H1 (cell line): ENCODE measurements at regions not wholly inside any gene's neighbourhood (a gene's known extent, or its start where the extent isn't known, plus 50 kb on each side); places are given as distances from the start of the nearest gene placed in this dataset.

Source experiments
- CTCF ChIA-PET: fragments of 300-600 bp; sonication (Branson Sonifier 250); formaldehyde crosslinking; loops from one replicate; lab custom pipeline; 2021; ENCODE audit not compliant: partially characterized antibody; lab: Charles Lee
- POLR2A ChIA-PET: fragments of 300-600 bp; sonication (Branson Sonifier 250); formaldehyde crosslinking; loops from one replicate; lab custom pipeline; 2021; ENCODE audit warnings: inconsistent platforms; ENCODE audit not compliant: partially characterized antibody; lab: Charles Lee
- DNase-seq, 2 experiments: peaks; one replicate each; pipeline versions ENCODE4 v3.0.0 to v3.0.0-alpha.2; 2010 to 2022; ENCODE audit warnings: low spot score in 2 of 2, low read depth in 1 of 2, mixed read lengths in 1 of 2
- FAIRE-seq: peaks from 2 replicates; lab custom pipeline; 2011; peaks lifted over from hg19 to GRCh38; lab: Jason Lieb, UNC
- H2AFZ ChIP-seq: 2 replicates; pipeline ENCODE4 v1.8.1; 2012; ENCODE audit warnings: low read length, inconsistent platforms
- H2AK5ac ChIP-seq: 2 replicates; pipeline ENCODE4 v1.6.1; 2013; ENCODE audit warnings: low read depth, low read length
- H2BK120ac ChIP-seq: replicated peaks from 2 replicates; pipeline ENCODE3; 2013; ENCODE audit warnings: low read depth, low read length, inconsistent platforms
- H2BK12ac ChIP-seq: 2 replicates; pipeline ENCODE4 v1.6.1; 2013; ENCODE audit warnings: low read depth, low read length
- H2BK15ac ChIP-seq: 2 replicates; pipeline ENCODE4 v1.6.1; 2013; ENCODE audit warnings: low read length
- H2BK20ac ChIP-seq: 2 replicates; pipeline ENCODE4 v1.6.1; 2013; ENCODE audit warnings: low read length
- H2BK5ac ChIP-seq: 2 replicates; pipeline ENCODE4 v1.6.1; 2013; ENCODE audit warnings: low read depth, low read length
- H3K14ac ChIP-seq: 2 replicates; pipeline ENCODE4 v1.6.1; 2013; ENCODE audit warnings: inconsistent platforms; ENCODE audit not compliant: insufficient read length
- H3K18ac ChIP-seq: 2 replicates; pipeline ENCODE4 v1.6.1; 2013; ENCODE audit warnings: low read length; ENCODE audit errors: extremely low read depth
- H3K23ac ChIP-seq: 2 replicates; pipeline ENCODE4 v1.6.1; 2013; ENCODE audit warnings: inconsistent platforms; ENCODE audit not compliant: insufficient read length
- H3K23me2 ChIP-seq: 2 replicates; pipeline ENCODE4 v1.6.1; 2013; ENCODE audit warnings: low read depth, low read length
- H3K27ac ChIP-seq: 2 replicates; pipeline ENCODE4 v1.6.1; 2011; ENCODE audit warnings: low read depth, low read length, inconsistent platforms
- H3K27me3 ChIP-seq, 4 experiments: replicated peaks in 1 of 4; 1 replicate in 1 of 4; 2 replicates in 3 of 4; pipeline versions ENCODE4 v1.6.1 to v1.8.1; 2011 to 2013; ENCODE audit warnings: low read length in 3 of 4, mild to moderate bottlenecking in 3 of 4, inconsistent platforms in 2 of 4, mixed read lengths in 2 of 4, moderate library complexity in 1 of 4; ENCODE audit not compliant: control insufficient read depth in 3 of 4, insufficient read depth in 3 of 4; ENCODE audit errors: extremely low read depth in 1 of 4
- H3K36me3 ChIP-seq, 4 experiments: 2 replicates each; pipeline versions ENCODE4 v1.6.1 to v1.8.1; 2011 to 2013; ENCODE audit warnings: mild to moderate bottlenecking in 4 of 4, low read length in 3 of 4, moderate library complexity in 2 of 4, control low read depth in 1 of 4, inconsistent platforms in 1 of 4; ENCODE audit not compliant: insufficient read depth in 4 of 4, control insufficient read depth in 2 of 4
- H3K4ac ChIP-seq: replicated peaks from 2 replicates; pipeline ENCODE3; 2013; ENCODE audit warnings: low read length, low read depth, mixed read lengths, inconsistent platforms; ENCODE audit not compliant: insufficient read length
- H3K4me1 ChIP-seq, 4 experiments: replicated peaks in 1 of 4; 1 replicate in 1 of 4; 2 replicates in 3 of 4; pipeline versions ENCODE4 v1.6.1 to v1.8.1; 2011 to 2013; ENCODE audit warnings: low read length in 3 of 4, inconsistent platforms in 2 of 4, mixed read lengths in 1 of 4; ENCODE audit not compliant: insufficient read depth in 4 of 4, control insufficient read depth in 3 of 4
- H3K4me2 ChIP-seq, 2 experiments: 2 replicates each; pipeline versions ENCODE4 v1.6.1 to v1.8.1; 2011 to 2013; ENCODE audit warnings: low read depth in 2 of 2, low read length in 2 of 2, control low read depth in 1 of 2, inconsistent platforms in 1 of 2, mild to moderate bottlenecking in 1 of 2; ENCODE audit not compliant: insufficient read depth in 1 of 2
- H3K4me3 ChIP-seq, 4 experiments: fragments of 200-600, 300-600 bp in 1 of 4; sonication (generic), shearing (Covaris generic), sonication (Bioruptor Twin) in 1 of 4; 2 replicates each; pipeline versions ENCODE4 v1.5.1 to v1.8.1; 2011 to 2016; ENCODE audit warnings: low read length in 4 of 4, low read depth in 3 of 4, control low read depth in 2 of 4, inconsistent platforms in 2 of 4, mild to moderate bottlenecking in 2 of 4, mixed read lengths in 1 of 4, moderate library complexity in 1 of 4; ENCODE audit not compliant: insufficient read depth in 2 of 4; ENCODE audit errors: extremely low read depth in 1 of 4
- H3K56ac ChIP-seq: replicated peaks from 2 replicates; pipeline ENCODE3; 2013; ENCODE audit warnings: low read depth, mild to moderate bottlenecking, mixed read lengths, low read length, inconsistent platforms; ENCODE audit not compliant: insufficient read length
- H3K79me1 ChIP-seq: 2 replicates; pipeline ENCODE4 v1.6.1; 2013; ENCODE audit warnings: low read depth, low read length, control low read depth
- H3K79me2 ChIP-seq, 2 experiments: 2 replicates each; pipeline versions ENCODE4 v1.6.1 to v1.8.1; 2012 to 2013; ENCODE audit warnings: low read length in 2 of 2, mild to moderate bottlenecking in 2 of 2, inconsistent platforms in 1 of 2; ENCODE audit not compliant: insufficient read depth in 2 of 2, control insufficient read depth in 1 of 2
- H3K9ac ChIP-seq, 4 experiments: replicated peaks in 1 of 4; 1 replicate in 1 of 4; 2 replicates in 3 of 4; pipeline versions ENCODE4 v1.6.1 to v1.8.1; 2011 to 2013; ENCODE audit warnings: low read depth in 3 of 4, low read length in 3 of 4, control low read depth in 2 of 4, mild to moderate bottlenecking in 2 of 4, moderate library complexity in 2 of 4, inconsistent platforms in 1 of 4; ENCODE audit errors: extremely low read depth in 1 of 4
- H3K9me3 ChIP-seq, 2 experiments: 2 replicates each; pipeline versions ENCODE4 v1.6.1 to v1.8.1; 2012 to 2013; ENCODE audit warnings: mild to moderate bottlenecking in 2 of 2, moderate library complexity in 2 of 2, control low read depth in 1 of 2, inconsistent platforms in 1 of 2, low read depth in 1 of 2, low read length in 1 of 2, mixed read lengths in 1 of 2; ENCODE audit not compliant: insufficient read depth in 2 of 2
- H4K20me1 ChIP-seq, 2 experiments: replicated peaks in 1 of 2; 2 replicates each; pipeline versions ENCODE3 to v1.8.1; 2011 to 2013; ENCODE audit warnings: inconsistent platforms in 2 of 2, low read length in 2 of 2, mild to moderate bottlenecking in 1 of 2; ENCODE audit not compliant: insufficient read depth in 2 of 2, control insufficient read depth in 1 of 2
- H4K5ac ChIP-seq: 2 replicates; pipeline ENCODE4 v1.6.1; 2013; ENCODE audit warnings: low read length, low read depth, mixed read lengths, inconsistent platforms; ENCODE audit not compliant: insufficient read length
- H4K8ac ChIP-seq: 2 replicates; pipeline ENCODE4 v1.8.0; 2013; ENCODE audit warnings: mild to moderate bottlenecking, moderate library complexity, low read length, inconsistent platforms; ENCODE audit not compliant: insufficient read depth; ENCODE audit errors: extremely low read depth
- H4K91ac ChIP-seq: replicated peaks from 2 replicates; pipeline ENCODE3; 2013; ENCODE audit warnings: low read length, mixed read lengths, inconsistent platforms; ENCODE audit not compliant: insufficient read length
- BCL11A ChIP-seq, 2 experiments: IDR thresholded peaks; one replicate each; pipeline ENCODE4 v1.6.1; 2011; ENCODE audit warnings: low read depth in 2 of 2, low read length in 2 of 2, mild to moderate bottlenecking in 2 of 2
- CEBPB ChIP-seq: IDR thresholded peaks from 2 replicates; pipeline ENCODE4 v1.6.1; 2012; ENCODE audit warnings: low read depth, low read length
- CHD1 ChIP-seq: IDR thresholded peaks from 2 replicates; pipeline ENCODE4 v1.6.1; 2012; ENCODE audit warnings: low read depth, low read length, improper control_type of control experiment
- CREB1 ChIP-seq: IDR thresholded peaks from 2 replicates; pipeline ENCODE4 v1.6.1; 2012; ENCODE audit warnings: inconsistent platforms
- EP300 ChIP-seq, 2 experiments: IDR thresholded peaks; 1 replicate in 1 of 2; 2 replicates in 1 of 2; pipeline ENCODE4 v1.6.1; 2011 to 2012; ENCODE audit warnings: low read depth in 2 of 2, low read length in 2 of 2, mild to moderate bottlenecking in 2 of 2, borderline replicate concordance in 1 of 2, inconsistent platforms in 1 of 2, moderate library complexity in 1 of 2
- POLR2A ChIP-seq, 2 experiments: IDR thresholded peaks; 1 replicate in 1 of 2; 2 replicates in 1 of 2; pipeline ENCODE4 v1.6.1; 2011; ENCODE audit warnings: low read depth in 2 of 2, low read length in 2 of 2, mild to moderate bottlenecking in 2 of 2; ENCODE audit errors: control extremely low read depth in 1 of 2
- SAP30 ChIP-seq: fragments of 300-600 bp; sonication (generic); IDR thresholded peaks from 2 replicates; pipeline ENCODE4 v1.7.1; 2012; ENCODE audit warnings: low read length, moderate library complexity, mild to moderate bottlenecking, inconsistent platforms; ENCODE audit not compliant: insufficient read depth, insufficient replicate concordance
- SIN3A ChIP-seq, 2 experiments: IDR thresholded peaks in 1 of 2; conservative IDR thresholded peaks in 1 of 2; 2 replicates each; pipeline ENCODE4 v1.6.1; 2011 to 2012; ENCODE audit warnings: low read length in 2 of 2, improper control_type of control experiment in 1 of 2, low read depth in 1 of 2, mild to moderate bottlenecking in 1 of 2
- SP4 ChIP-seq: IDR thresholded peaks from 2 replicates; pipeline ENCODE4 v1.6.1; 2012; ENCODE audit warnings: low read length, inconsistent platforms
- TBP ChIP-seq: IDR thresholded peaks from 2 replicates; pipeline ENCODE4 v1.6.1; 2011; ENCODE audit warnings: low read depth, low read length, improper control_type of control experiment
- WGBS, 2 experiments: shearing (Covaris generic) in 1 of 2; methylation state at CpG; one replicate each; pipeline versions ENCODE4 v1.1.6 to v1.1.7; 2013 to 2015; ENCODE audit warnings: low lambda C conversion rate in 2 of 2, mixed read lengths in 2 of 2, inconsistent platforms in 1 of 2, low coverage in 1 of 2, missing lambda C conversion rate in 1 of 2; ENCODE audit not compliant: insufficient replicate concordance in 2 of 2, insufficient coverage in 1 of 2, insufficient read length in 1 of 2; ENCODE audit errors: extremely low coverage in 1 of 2, missing lambda C conversion rate in 1 of 2; 5-methylcytosine and 5-hydroxymethylcytosine counted together
- TF ChIP-seq, protein P1 (sequence below): IDR thresholded peaks from 2 replicates; pipeline ENCODE4 v1.6.1; 2012; ENCODE audit warnings: inconsistent platforms

GRCh38 chr15:27701014-27701413 is 398.1 kb downstream of the OCA2 start:
- DNase-seq (no peak), FAIRE-seq (no peak)
- H3K9ac ChIP-seq: no peak overlapping the region
- no peak overlapping the region for H3K14ac ChIP-seq
- no peak overlapping the region for H2BK5ac ChIP-seq
- no peak overlapping the region for H2AFZ ChIP-seq
- H4K20me1 ChIP-seq: peaks cover 0 to 1% of the 10 kb centered on the region in 2 experiments
- no peak for TF ChIP-seq SP4
- no peak for TF ChIP-seq SAP30
- TF ChIP-seq CREB1: no peak
- TF ChIP-seq CEBPB: no peak
- no peak for TF ChIP-seq CHD1
- no peak for TF ChIP-seq POLR2A (IDR thresholded peaks at IDR 0.05; ENCODE audit: control extremely low read depth in 1 of 2, low read depth in 2 of 2, low read length in 2 of 2)
- TF ChIP-seq EP300 (IDR thresholded peaks at IDR 0.05; ENCODE audit: borderline replicate concordance in 1 of 2, low read depth in 2 of 2, low read length in 2 of 2): no peak
- TF ChIP-seq TBP: no peak
- TF ChIP-seq SIN3A (conservative IDR thresholded peaks at IDR 0.05 in 1 of 2, IDR thresholded peaks at IDR 0.05 in 1 of 2; ENCODE audit: low read depth in 1 of 2, low read length in 2 of 2): no peak
- TF ChIP-seq BCL11A (IDR thresholded peaks at IDR 0.05; ENCODE audit: low read depth in 2 of 2, low read length in 2 of 2): no peak
- TF ChIP-seq, protein P1, sequence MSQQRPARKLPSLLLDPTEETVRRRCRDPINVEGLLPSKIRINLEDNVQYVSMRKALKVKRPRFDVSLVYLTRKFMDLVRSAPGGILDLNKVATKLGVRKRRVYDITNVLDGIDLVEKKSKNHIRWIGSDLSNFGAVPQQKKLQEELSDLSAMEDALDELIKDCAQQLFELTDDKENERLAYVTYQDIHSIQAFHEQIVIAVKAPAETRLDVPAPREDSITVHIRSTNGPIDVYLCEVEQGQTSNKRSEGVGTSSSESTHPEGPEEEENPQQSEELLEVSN: no peak
- H4K8ac ChIP-seq: no peak overlapping the region
- 91% methylated on average over 3 of the region's 3 CpGs; no CpG with 5 or more reads in 1 of the 2 experiments for WGBS, 2 experiments
- no peak overlapping the region for H2BK12ac ChIP-seq
- no peak overlapping the region for H3K4me3 ChIP-seq
- H3K27ac ChIP-seq: no peak overlapping the region
- H2AK5ac ChIP-seq: no peak overlapping the region
- no peak overlapping the region for H4K5ac ChIP-seq
- no peak overlapping the region for H3K4me2 ChIP-seq
- ChIA-PET POLR2A (no interaction called here), CTCF (interaction anchor here (1.3 to 2.6 kb wide), 3 partner anchors 13 to 321 kb away, joined by 4 to 17 read pairs (median 4); no protein-coding TSS in a partner anchor)
- no peaks in the 10 kb centered on the region for H3K27me3 ChIP-seq
- H3K18ac ChIP-seq: no peak overlapping the region
- no peak overlapping the region for H3K4ac ChIP-seq
- H4K91ac ChIP-seq: no peak overlapping the region
- no peak overlapping the region for H2BK15ac ChIP-seq
- H3K23me2 ChIP-seq: peaks cover 1% of the 10 kb centered on the region; the same call in 1 of the 2 replicates
- no peak overlapping the region for H3K56ac ChIP-seq
- peaks cover 0 to 4% (median 2%) of the 10 kb centered on the region in 4 experiments; a peak in 1 of 7 replicates for H3K4me1 ChIP-seq
- no peaks in the 10 kb centered on the region for H3K36me3 ChIP-seq
- no peaks in the 10 kb centered on the region for H3K79me1 ChIP-seq
- H3K79me2 ChIP-seq: no peaks in the 10 kb centered on the region
- H2BK20ac ChIP-seq: no peak overlapping the region
- H2BK120ac ChIP-seq: no peak overlapping the region
- H3K23ac ChIP-seq: no peak overlapping the region
- no peaks in the 10 kb centered on the region for H3K9me3 ChIP-seq
